T-helper 22 cell (primary cell): ENCODE measurements at regions not wholly inside any gene's neighbourhood (a gene's known extent, or its start where the extent isn't known, plus 50 kb on each side); places are given as distances from the start of the nearest gene placed in this dataset.

Experiments
- DNase-seq: peaks from one replicate; pipeline ENCODE4 v3.0.0-alpha.2; 2020; ENCODE audit warnings: low read depth

- no peak for DNase-seq
Measured at GRCh38 chr21:28827422-28827821, 165.3 kb downstream of the LTN1 start.

GRCh38 chr21:28826569-28826968, 166.1 kb downstream of the LTN1 start:
- no peak for DNase-seq

- DNase-seq, result no peak
Measured at GRCh38 chr21:28826021-28826420, 166.7 kb downstream of the LTN1 start.

- no peak for DNase-seq
Measured at GRCh38 chr21:28823429-28823828, 169.2 kb downstream of the LTN1 start.

GRCh38 chr21:28822486-28823335, 170.0 kb downstream of the LTN1 start:
- no peak for DNase-seq

GRCh38 chr21:28822123-28822399, 170.6 kb downstream of the LTN1 start:
- no peak for DNase-seq

GRCh38 chr21:28821276-28822122, 171.2 kb downstream of the LTN1 start:
- DNase-seq, result no peak

GRCh38 chr21:28818663-28819278, 173.9 kb downstream of the LTN1 start:
- no peak for DNase-seq

GRCh38 chr21:28817871-28818270, 174.8 kb downstream of the LTN1 start:
- no peak for DNase-seq

- no peak for DNase-seq
Measured at GRCh38 chr21:28811860-28812259, 180.8 kb downstream of the LTN1 start.

GRCh38 chr21:28810826-28811524, 181.7 kb downstream of the LTN1 start:
- no peak for DNase-seq

- DNase-seq, result no peak
Measured at GRCh38 chr21:28805885-28806284, 186.8 kb downstream of the LTN1 start.

- no peak for DNase-seq
Measured at GRCh38 chr21:28804089-28804670, 188.5 kb downstream of the LTN1 start.

GRCh38 chr21:28801906-28802305, 190.8 kb downstream of the LTN1 start:
- DNase-seq, result no peak

GRCh38 chr21:28799926-28800325, 192.8 kb downstream of the LTN1 start:
- DNase-seq, result no peak

- DNase-seq, result no peak
Measured at GRCh38 chr21:28798798-28799197, 193.9 kb downstream of the LTN1 start.

- no peak for DNase-seq
Measured at GRCh38 chr21:28795251-28795650, 197.4 kb downstream of the LTN1 start.

GRCh38 chr21:28794371-28794851, 198.3 kb downstream of the LTN1 start:
- DNase-seq, result no peak

GRCh38 chr21:28793043-28793442, 199.6 kb downstream of the LTN1 start:
- no peak for DNase-seq

GRCh38 chr21:28791595-28792282, 200.9 kb downstream of the LTN1 start:
- no peak for DNase-seq

GRCh38 chr21:28790335-28790734, 202.3 kb downstream of the LTN1 start:
- DNase-seq, result no peak
